ENCODE measurements at regions not wholly inside any gene's neighbourhood (a gene's known extent, or its start where the extent isn't known, plus 50 kb on each side); places are given as distances from the start of the nearest gene placed in this dataset.

DNA sequence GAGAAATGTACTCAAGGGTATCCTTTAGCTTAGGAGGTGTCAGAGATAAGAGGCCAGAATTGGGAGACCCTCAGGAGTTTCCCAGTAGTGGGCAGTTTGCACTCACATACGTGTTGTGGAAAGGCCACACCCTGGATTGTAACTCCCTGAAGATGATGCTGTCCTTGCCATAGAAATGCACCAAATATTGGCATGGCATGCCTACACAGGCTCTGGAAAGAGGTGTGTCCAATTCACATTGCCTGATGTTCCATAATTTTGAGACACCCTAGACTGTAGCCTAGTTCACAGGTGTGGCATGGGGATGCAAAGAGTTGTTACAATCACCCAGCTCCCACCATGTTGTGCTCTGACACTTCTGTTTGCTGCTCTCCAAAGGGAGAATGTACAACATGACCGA, 271.9 kb downstream of the CCDC85A start:
- no peak for ATAC-seq
- TF ChIP-seq ARNTL (CRISPR knock-in tag; IDR thresholded peaks at IDR 0.05; ENCODE audit: borderline replicate concordance, low read depth): no peak
- no peak for TF ChIP-seq ISL1 (CRISPR knock-in tag; IDR thresholded peaks at IDR 0.05)
- TF ChIP-seq ESRRG (CRISPR knock-in tag; IDR thresholded peaks at IDR 0.05): no peak
- TF ChIP-seq GLIS3 (CRISPR knock-in tag; IDR thresholded peaks at IDR 0.05): no peak
- no peak for TF ChIP-seq CSDC2 (CRISPR knock-in tag; IDR thresholded peaks at IDR 0.05)

DNA sequence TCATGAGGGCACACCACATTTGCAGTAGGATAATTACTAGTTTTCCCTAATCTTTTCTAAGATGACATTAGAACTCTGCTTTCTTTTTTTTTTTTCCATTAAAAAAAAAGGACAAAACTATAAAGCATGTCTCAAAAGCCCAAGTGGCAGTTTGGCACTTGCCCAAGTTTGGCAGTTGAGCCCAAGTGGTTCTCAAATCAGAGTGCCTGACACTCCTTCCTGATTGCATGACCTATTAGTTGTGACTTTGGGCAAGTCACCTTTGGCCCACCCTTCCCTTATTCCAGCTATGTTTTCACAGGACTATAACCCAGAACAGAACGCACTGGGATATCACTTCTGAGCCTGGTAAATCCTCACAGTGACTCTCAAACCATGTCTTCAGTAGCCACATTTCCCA, 273.0 kb downstream of the CCDC85A start:
- ATAC-seq: no peak
- TF ChIP-seq TCF4 (CRISPR knock-in tag; IDR thresholded peaks at IDR 0.05; ENCODE audit: borderline replicate concordance) (no peak), SNAI2 (CRISPR knock-in tag; IDR thresholded peaks at IDR 0.05) (no peak), ZFP30 (CRISPR knock-in tag; IDR thresholded peaks at IDR 0.05) (no peak), ZNF70 (CRISPR knock-in tag; IDR thresholded peaks at IDR 0.05) (no peak), ESRRG (CRISPR knock-in tag; IDR thresholded peaks at IDR 0.05) (no peak), CSDC2 (CRISPR knock-in tag; IDR thresholded peaks at IDR 0.05) (no peak), ZNF8 (CRISPR knock-in tag; IDR thresholded peaks at IDR 0.05) (no peak), BACH2 (CRISPR knock-in tag; IDR thresholded peaks at IDR 0.05; ENCODE audit: borderline replicate concordance) (no peak), RARB (CRISPR knock-in tag; IDR thresholded peaks at IDR 0.05) (no peak), OSR1 (CRISPR knock-in tag; IDR thresholded peaks at IDR 0.05) (no peak), ZFP3 (CRISPR knock-in tag; IDR thresholded peaks at IDR 0.05) (no peak)
- TF ChIP-seq, protein P1, sequence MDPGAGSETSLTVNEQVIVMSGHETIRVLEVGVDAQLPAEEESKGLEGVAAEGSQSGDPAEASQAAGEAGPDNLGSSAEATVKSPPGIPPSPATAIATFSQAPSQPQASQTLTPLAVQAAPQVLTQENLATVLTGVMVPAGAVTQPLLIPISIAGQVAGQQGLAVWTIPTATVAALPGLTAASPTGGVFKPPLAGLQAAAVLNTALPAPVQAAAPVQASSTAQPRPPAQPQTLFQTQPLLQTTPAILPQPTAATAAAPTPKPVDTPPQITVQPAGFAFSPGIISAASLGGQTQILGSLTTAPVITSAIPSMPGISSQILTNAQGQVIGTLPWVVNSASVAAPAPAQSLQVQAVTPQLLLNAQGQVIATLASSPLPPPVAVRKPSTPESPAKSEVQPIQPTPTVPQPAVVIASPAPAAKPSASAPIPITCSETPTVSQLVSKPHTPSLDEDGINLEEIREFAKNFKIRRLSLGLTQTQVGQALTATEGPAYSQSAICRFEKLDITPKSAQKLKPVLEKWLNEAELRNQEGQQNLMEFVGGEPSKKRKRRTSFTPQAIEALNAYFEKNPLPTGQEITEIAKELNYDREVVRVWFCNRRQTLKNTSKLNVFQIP (CRISPR knock-in tag; IDR thresholded peaks at IDR 0.05; ENCODE audit: borderline replicate concordance, low read depth): no peak
- TF ChIP-seq, protein P2, sequence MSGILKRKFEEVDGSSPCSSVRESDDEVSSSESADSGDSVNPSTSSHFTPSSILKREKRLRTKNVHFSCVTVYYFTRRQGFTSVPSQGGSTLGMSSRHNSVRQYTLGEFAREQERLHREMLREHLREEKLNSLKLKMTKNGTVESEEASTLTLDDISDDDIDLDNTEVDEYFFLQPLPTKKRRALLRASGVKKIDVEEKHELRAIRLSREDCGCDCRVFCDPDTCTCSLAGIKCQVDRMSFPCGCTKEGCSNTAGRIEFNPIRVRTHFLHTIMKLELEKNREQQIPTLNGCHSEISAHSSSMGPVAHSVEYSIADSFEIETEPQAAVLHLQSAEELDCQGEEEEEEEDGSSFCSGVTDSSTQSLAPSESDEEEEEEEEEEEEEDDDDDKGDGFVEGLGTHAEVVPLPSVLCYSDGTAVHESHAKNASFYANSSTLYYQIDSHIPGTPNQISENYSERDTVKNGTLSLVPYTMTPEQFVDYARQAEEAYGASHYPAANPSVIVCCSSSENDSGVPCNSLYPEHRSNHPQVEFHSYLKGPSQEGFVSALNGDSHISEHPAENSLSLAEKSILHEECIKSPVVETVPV (CRISPR knock-in tag; IDR thresholded peaks at IDR 0.05): no peak

DNA sequence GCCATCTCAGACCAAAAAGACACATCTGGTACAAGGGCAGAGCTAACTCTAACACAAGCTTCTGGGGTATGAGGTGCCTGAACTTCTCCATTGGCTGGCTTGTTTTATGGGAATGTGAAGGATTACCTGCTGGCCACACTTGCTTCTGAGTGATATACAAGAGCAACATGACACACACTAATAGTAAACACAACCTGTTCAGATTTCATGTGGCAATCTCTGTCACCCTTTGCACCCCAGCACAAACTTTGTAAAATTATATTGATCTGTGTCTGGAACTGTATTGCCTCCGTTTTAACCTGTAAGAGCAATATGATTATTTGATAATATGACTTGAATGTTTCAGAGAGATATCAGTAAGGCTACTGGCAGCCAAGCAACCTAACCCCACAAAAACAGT, 276.7 kb downstream of the CCDC85A start:
- TF ChIP-seq, protein P3, sequence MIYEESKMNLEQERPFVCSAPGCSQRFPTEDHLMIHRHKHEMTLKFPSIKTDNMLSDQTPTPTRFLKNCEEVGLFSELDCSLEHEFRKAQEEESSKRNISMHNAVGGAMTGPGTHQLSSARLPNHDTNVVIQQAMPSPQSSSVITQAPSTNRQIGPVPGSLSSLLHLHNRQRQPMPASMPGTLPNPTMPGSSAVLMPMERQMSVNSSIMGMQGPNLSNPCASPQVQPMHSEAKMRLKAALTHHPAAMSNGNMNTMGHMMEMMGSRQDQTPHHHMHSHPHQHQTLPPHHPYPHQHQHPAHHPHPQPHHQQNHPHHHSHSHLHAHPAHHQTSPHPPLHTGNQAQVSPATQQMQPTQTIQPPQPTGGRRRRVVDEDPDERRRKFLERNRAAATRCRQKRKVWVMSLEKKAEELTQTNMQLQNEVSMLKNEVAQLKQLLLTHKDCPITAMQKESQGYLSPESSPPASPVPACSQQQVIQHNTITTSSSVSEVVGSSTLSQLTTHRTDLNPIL (CRISPR knock-in tag; IDR thresholded peaks at IDR 0.05; ENCODE audit: low read depth): no peak
- TF ChIP-seq, protein P2 (CRISPR knock-in tag; IDR thresholded peaks at IDR 0.05): no peak
- TF ChIP-seq ZNF70 (CRISPR knock-in tag; IDR thresholded peaks at IDR 0.05): no peak
- no peak for TF ChIP-seq ESRRG (CRISPR knock-in tag; IDR thresholded peaks at IDR 0.05)
- no peak for TF ChIP-seq BACH2 (CRISPR knock-in tag; IDR thresholded peaks at IDR 0.05; ENCODE audit: borderline replicate concordance)
- no peak for TF ChIP-seq ZC3H10 (CRISPR knock-in tag; IDR thresholded peaks at IDR 0.05)
- TF ChIP-seq PPARA (CRISPR knock-in tag; IDR thresholded peaks at IDR 0.05; ENCODE audit: borderline replicate concordance): no peak
- no peak for TF ChIP-seq RARB (CRISPR knock-in tag; IDR thresholded peaks at IDR 0.05)
- no peak for TF ChIP-seq TOX (CRISPR knock-in tag; IDR thresholded peaks at IDR 0.05; ENCODE audit: borderline replicate concordance)
- no peak for ATAC-seq

DNA sequence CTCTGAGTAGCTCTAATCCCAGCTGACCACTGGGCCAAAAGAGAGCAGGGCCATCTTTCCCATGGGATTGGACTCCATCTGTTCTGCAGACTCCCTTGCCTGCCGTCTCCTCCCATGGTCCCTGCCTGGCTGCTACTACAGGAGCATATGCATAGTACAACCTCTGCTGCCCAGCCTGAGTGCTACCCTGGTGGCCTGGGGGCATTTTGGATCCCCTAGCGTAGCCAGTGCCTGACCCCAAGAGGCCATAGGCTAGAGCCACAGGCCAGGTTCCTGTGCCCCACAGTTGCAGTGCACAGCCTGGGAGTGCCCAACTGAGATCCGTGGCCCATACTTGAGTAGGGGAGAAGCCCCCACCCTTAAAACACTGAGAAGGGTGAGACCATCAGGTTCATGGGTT, 280.3 kb downstream of the CCDC85A start:
- no peak for ATAC-seq
- TF ChIP-seq OSR1 (CRISPR knock-in tag; IDR thresholded peaks at IDR 0.05) (no peak), ISL1 (CRISPR knock-in tag; IDR thresholded peaks at IDR 0.05) (no peak), ZNF8 (CRISPR knock-in tag; IDR thresholded peaks at IDR 0.05) (no peak), ARNTL (CRISPR knock-in tag; IDR thresholded peaks at IDR 0.05; ENCODE audit: borderline replicate concordance, low read depth) (no peak), BACH2 (CRISPR knock-in tag; IDR thresholded peaks at IDR 0.05; ENCODE audit: borderline replicate concordance) (no peak), ZFP30 (CRISPR knock-in tag; IDR thresholded peaks at IDR 0.05) (no peak), ZNF70 (CRISPR knock-in tag; IDR thresholded peaks at IDR 0.05) (no peak), SNAI2 (CRISPR knock-in tag; IDR thresholded peaks at IDR 0.05) (no peak), TCF4 (CRISPR knock-in tag; IDR thresholded peaks at IDR 0.05; ENCODE audit: borderline replicate concordance) (no peak), ESRRG (CRISPR knock-in tag; IDR thresholded peaks at IDR 0.05) (no peak)
- TF ChIP-seq, protein P4, sequence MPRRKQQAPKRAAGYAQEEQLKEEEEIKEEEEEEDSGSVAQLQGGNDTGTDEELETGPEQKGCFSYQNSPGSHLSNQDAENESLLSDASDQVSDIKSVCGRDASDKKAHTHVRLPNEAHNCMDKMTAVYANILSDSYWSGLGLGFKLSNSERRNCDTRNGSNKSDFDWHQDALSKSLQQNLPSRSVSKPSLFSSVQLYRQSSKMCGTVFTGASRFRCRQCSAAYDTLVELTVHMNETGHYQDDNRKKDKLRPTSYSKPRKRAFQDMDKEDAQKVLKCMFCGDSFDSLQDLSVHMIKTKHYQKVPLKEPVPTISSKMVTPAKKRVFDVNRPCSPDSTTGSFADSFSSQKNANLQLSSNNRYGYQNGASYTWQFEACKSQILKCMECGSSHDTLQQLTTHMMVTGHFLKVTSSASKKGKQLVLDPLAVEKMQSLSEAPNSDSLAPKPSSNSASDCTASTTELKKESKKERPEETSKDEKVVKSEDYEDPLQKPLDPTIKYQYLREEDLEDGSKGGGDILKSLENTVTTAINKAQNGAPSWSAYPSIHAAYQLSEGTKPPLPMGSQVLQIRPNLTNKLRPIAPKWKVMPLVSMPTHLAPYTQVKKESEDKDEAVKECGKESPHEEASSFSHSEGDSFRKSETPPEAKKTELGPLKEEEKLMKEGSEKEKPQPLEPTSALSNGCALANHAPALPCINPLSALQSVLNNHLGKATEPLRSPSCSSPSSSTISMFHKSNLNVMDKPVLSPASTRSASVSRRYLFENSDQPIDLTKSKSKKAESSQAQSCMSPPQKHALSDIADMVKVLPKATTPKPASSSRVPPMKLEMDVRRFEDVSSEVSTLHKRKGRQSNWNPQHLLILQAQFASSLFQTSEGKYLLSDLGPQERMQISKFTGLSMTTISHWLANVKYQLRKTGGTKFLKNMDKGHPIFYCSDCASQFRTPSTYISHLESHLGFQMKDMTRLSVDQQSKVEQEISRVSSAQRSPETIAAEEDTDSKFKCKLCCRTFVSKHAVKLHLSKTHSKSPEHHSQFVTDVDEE (CRISPR knock-in tag; IDR thresholded peaks at IDR 0.05): no peak
- TF ChIP-seq, protein P3 (CRISPR knock-in tag; IDR thresholded peaks at IDR 0.05; ENCODE audit: low read depth): no peak
- TF ChIP-seq, protein P1 (CRISPR knock-in tag; IDR thresholded peaks at IDR 0.05; ENCODE audit: borderline replicate concordance, low read depth): no peak
- TF ChIP-seq, protein P2 (CRISPR knock-in tag; IDR thresholded peaks at IDR 0.05): no peak

Data from SK-N-SH treated with all-trans-retinoic acid at 6 μM for 48 hours (cell line).